BLaER1 treated with 17β-estradiol and CSF1 and Interleukin-3, amounts not matched to agents 10 nM and 100 nM (cell line): ENCODE measurements at regions not wholly inside any gene's neighbourhood (a gene's known extent, or its start where the extent isn't known, plus 50 kb on each side); places are given as distances from the start of the nearest gene placed in this dataset.

Experiments used
- H3K27ac ChIP-seq, 11 experiments: shearing (Covaris generic); formaldehyde crosslinking; 2 replicates each; pipeline ENCODE4 v1.8.1; 2022
- H3K27me3 ChIP-seq, 11 experiments: shearing (Covaris generic); formaldehyde crosslinking; 2 replicates each; pipeline ENCODE4 v1.8.1; 2022
- H3K36me3 ChIP-seq, 11 experiments: shearing (Covaris generic); formaldehyde crosslinking; 2 replicates each; pipeline ENCODE4 v1.8.1; 2022
- H3K4me1 ChIP-seq, 10 experiments: shearing (Covaris generic); formaldehyde crosslinking; 2 replicates each; pipeline ENCODE4 v1.8.1; 2022
- H3K4me2 ChIP-seq, 11 experiments: shearing (Covaris generic); formaldehyde crosslinking; 2 replicates each; pipeline ENCODE4 v1.8.1; 2022
- H3K4me3 ChIP-seq, 10 experiments: shearing (Covaris generic); formaldehyde crosslinking; 2 replicates each; pipeline ENCODE4 v1.8.1; 2022
- H3K9ac ChIP-seq, 11 experiments: shearing (Covaris generic); formaldehyde crosslinking; 2 replicates each; pipeline ENCODE4 v1.8.1; 2022
- H3K9me3 ChIP-seq, 11 experiments: shearing (Covaris generic); formaldehyde crosslinking; replicated peaks in 1 of 11; 2 replicates each; pipeline ENCODE4 v1.8.1; 2022
- H4K20me1 ChIP-seq, 11 experiments: shearing (Covaris generic); formaldehyde crosslinking; 2 replicates each; pipeline ENCODE4 v1.8.1; 2022
- Cebpa-rat ChIP-seq, 11 experiments: shearing (Covaris generic); IDR thresholded peaks; 2 replicates each; pipeline ENCODE4 v1.8.1; 2022

GRCh38 chr16:85379041-85380001 is 233.8 kb upstream of the GSE1 start:
- H3K27ac ChIP-seq = no peak overlapping the region
- peaks cover 0 to 47% (median 0%) of the 10 kb centered on the region in 11 experiments; a peak in 8 of 22 replicates for H3K27me3 ChIP-seq
- no peak overlapping the region for H3K9ac ChIP-seq
- H3K4me3 ChIP-seq = no peak overlapping the region
- TF ChIP-seq Cebpa-rat (IDR thresholded peaks at IDR 0.05) = no peak
- peaks cover 12 to 95% (median 78%) of the 10 kb centered on the region in 10 experiments for H3K4me1 ChIP-seq
- peaks cover 0 to 43% (median 0%) of the 10 kb centered on the region in 11 experiments; a peak in 6 of 22 replicates for H4K20me1 ChIP-seq
- H3K4me2 ChIP-seq = peak overlapping the region; percentile 50 to 89 (median 80)
- no peaks in the 10 kb centered on the region for H3K36me3 ChIP-seq
- H3K9me3 ChIP-seq = no peaks in the 10 kb centered on the region

- TF ChIP-seq Cebpa-rat (IDR thresholded peaks at IDR 0.05) = no peak
- Histone ChIP-seq H3K4me3 (no peak overlapping the region), H3K36me3 (no peaks in the 10 kb centered on the region), H3K9ac (no peak overlapping the region), H4K20me1 (peaks cover 0 to 50% (median 5%) of the 10 kb centered on the region in 11 experiments; a peak in 12 of 22 replicates), H3K27me3 (peaks cover 0 to 54% (median 0%) of the 10 kb centered on the region in 11 experiments; a peak in 9 of 22 replicates), H3K27ac (no peak overlapping the region), H3K4me1 (peaks cover 12 to 98% (median 80%) of the 10 kb centered on the region in 10 experiments), H3K4me2 (peak overlapping the region in 8 of 11 experiments; percentile 74 to 89 (median 82); a peak in 16 of 22 replicates), H3K9me3 (no peaks in the 10 kb centered on the region)
These were observed 233.1 kb upstream of the GSE1 start for GRCh38 chr16:85380002-85380395.

- peaks cover 0 to 61% (median 0%) of the 10 kb centered on the region in 11 experiments; a peak in 9 of 22 replicates for H3K27me3 ChIP-seq
- peaks cover 0 to 58% (median 12%) of the 10 kb centered on the region in 11 experiments; a peak in 13 of 22 replicates for H4K20me1 ChIP-seq
- H3K4me3 ChIP-seq = no peak overlapping the region
- peak overlapping the region in 4 of 11 experiments; percentile 16 to 46 (median 42); a peak in 2 of 22 replicates for H3K9ac ChIP-seq
- H3K4me2 ChIP-seq = peak overlapping the region in 9 of 11 experiments; percentile 35 to 89 (median 74); a peak in 16 of 22 replicates
- no peaks in the 10 kb centered on the region for H3K36me3 ChIP-seq
- no peak for TF ChIP-seq Cebpa-rat (IDR thresholded peaks at IDR 0.05)
- no peak overlapping the region for H3K27ac ChIP-seq
- H3K4me1 ChIP-seq = peaks cover 20 to 99% (median 90%) of the 10 kb centered on the region in 10 experiments
- H3K9me3 ChIP-seq = no peaks in the 10 kb centered on the region
These were observed 232.0 kb upstream of the GSE1 start for GRCh38 chr16:85380905-85381737.

GRCh38 chr16:85381738-85382592 is 231.2 kb upstream of the GSE1 start:
- no peak overlapping the region for H3K4me3 ChIP-seq
- peak overlapping the region in 6 of 11 experiments; percentile 15 to 46 (median 42); a peak in 10 of 22 replicates for H3K9ac ChIP-seq
- TF ChIP-seq Cebpa-rat (IDR thresholded peaks at IDR 0.05) = no peak
- no peaks in the 10 kb centered on the region for H3K9me3 ChIP-seq
- H3K27ac ChIP-seq = no peak overlapping the region; a peak in 1 of 22 replicates
- H3K36me3 ChIP-seq = no peaks in the 10 kb centered on the region
- H3K4me1 ChIP-seq = peaks cover 20 to 98% (median 90%) of the 10 kb centered on the region in 10 experiments
- H3K4me2 ChIP-seq = peak overlapping the region; percentile 21 to 89 (median 68)
- H3K27me3 ChIP-seq = peaks cover 0 to 61% (median 0%) of the 10 kb centered on the region in 11 experiments; a peak in 9 of 22 replicates
- H4K20me1 ChIP-seq = peaks cover 0 to 58% (median 12%) of the 10 kb centered on the region in 11 experiments; a peak in 13 of 22 replicates

- Histone ChIP-seq H3K36me3 (no peaks in the 10 kb centered on the region), H3K9ac (no peak overlapping the region), H3K27ac (no peak overlapping the region), H4K20me1 (peaks cover 0 to 58% (median 12%) of the 10 kb centered on the region in 11 experiments; a peak in 13 of 22 replicates), H3K9me3 (no peaks in the 10 kb centered on the region), H3K4me3 (no peak overlapping the region), H3K4me2 (peak overlapping the region in 7 of 11 experiments; percentile 62 to 89 (median 80); a peak in 9 of 22 replicates), H3K4me1 (peaks cover 20 to 90% (median 82%) of the 10 kb centered on the region in 10 experiments), H3K27me3 (peaks cover 0 to 57% (median 0%) of the 10 kb centered on the region in 11 experiments; a peak in 9 of 22 replicates)
- TF ChIP-seq Cebpa-rat (IDR thresholded peaks at IDR 0.05) = no peak
These were observed 230.4 kb upstream of the GSE1 start for GRCh38 chr16:85382717-85383118.

- H3K27me3 ChIP-seq = peaks cover 0 to 45% (median 0%) of the 10 kb centered on the region in 11 experiments; a peak in 9 of 22 replicates
These were observed 229.0 kb upstream of the GSE1 start for GRCh38 chr16:85383836-85384832.

More at GRCh38 chr16:85383836-85384832, 229.0 kb upstream of the GSE1 start:
- H3K9ac ChIP-seq = peak overlapping the region in 2 of 11 experiments; percentile 37 to 40; a peak in 4 of 22 replicates
- TF ChIP-seq Cebpa-rat (IDR thresholded peaks at IDR 0.05) = no peak
- H4K20me1 ChIP-seq = peaks cover 0 to 50% (median 12%) of the 10 kb centered on the region in 11 experiments; a peak in 13 of 22 replicates
- H3K27ac ChIP-seq = 0 out of 22 replicates have a peak overlapping the region, but pooled peaks of 1 of the 11 experiments have one; percentile 14
- H3K9me3 ChIP-seq = no peaks in the 10 kb centered on the region
- peaks cover 9 to 80% (median 69%) of the 10 kb centered on the region in 10 experiments for H3K4me1 ChIP-seq
- no peak overlapping the region for H3K4me3 ChIP-seq
- no peaks in the 10 kb centered on the region for H3K36me3 ChIP-seq
- H3K4me2 ChIP-seq = peak overlapping the region in 9 of 11 experiments; percentile 38 to 92 (median 81); a peak in 16 of 22 replicates
